Neuronal stem cell (in vitro differentiated cells): ENCODE measurements at regions not wholly inside any gene's neighbourhood (a gene's known extent, or its start where the extent isn't known, plus 50 kb on each side); places are given as distances from the start of the nearest gene placed in this dataset.

Experiments used
- DNase-seq: peaks from one replicate; pipeline ENCODE4 v3.0.0-alpha.2; 2013; ENCODE audit warnings: low spot score
- H2AFZ ChIP-seq: one replicate; pipeline ENCODE4 v1.6.1; 2013; ENCODE audit warnings: mild to moderate bottlenecking, low read length, inconsistent platforms
- H2AK5ac ChIP-seq: 2 replicates; pipeline ENCODE4 v1.6.1; 2013; ENCODE audit warnings: low read depth, mild to moderate bottlenecking, inconsistent platforms, low read length, moderate library complexity, mixed read lengths
- H2BK120ac ChIP-seq: 2 replicates; pipeline ENCODE4 v1.6.1; 2013; ENCODE audit warnings: low read depth, mild to moderate bottlenecking, inconsistent platforms, low read length, moderate library complexity, mixed read lengths
- H2BK12ac ChIP-seq: one replicate; pipeline ENCODE4 v1.6.1; 2013; ENCODE audit warnings: low read length, inconsistent platforms
- H2BK15ac ChIP-seq: 2 replicates; pipeline ENCODE4 v1.6.1; 2013; ENCODE audit warnings: mild to moderate bottlenecking, low read length, inconsistent platforms, mixed read lengths
- H2BK5ac ChIP-seq: one replicate; pipeline ENCODE4 v1.6.1; 2013; ENCODE audit warnings: inconsistent platforms, mild to moderate bottlenecking, low read length, moderate library complexity
- H3K14ac ChIP-seq: one replicate; pipeline ENCODE4 v1.6.1; 2013; ENCODE audit warnings: low read length, inconsistent platforms
- H3K18ac ChIP-seq: 2 replicates; pipeline ENCODE4 v1.6.1; 2013; ENCODE audit warnings: low read length, inconsistent platforms
- H3K23ac ChIP-seq: 2 replicates; pipeline ENCODE4 v1.6.1; 2013; ENCODE audit warnings: low read depth, mild to moderate bottlenecking, mixed read lengths, low read length, inconsistent platforms; ENCODE audit not compliant: poor library complexity
- H3K27ac ChIP-seq: replicated peaks from 3 replicates; pipeline ENCODE4 v1.5.1; 2013; ENCODE audit warnings: low read length, inconsistent platforms
- H3K27me3 ChIP-seq, 3 experiments: 2 replicates each; pipeline ENCODE4 v1.6.1; 2013; ENCODE audit warnings: low read length in 3 of 3, mild to moderate bottlenecking in 2 of 3, inconsistent platforms in 1 of 3, low read depth in 1 of 3, mixed read lengths in 1 of 3, moderate library complexity in 1 of 3; ENCODE audit not compliant: control insufficient read depth in 3 of 3, insufficient read depth in 3 of 3
- H3K36me3 ChIP-seq, 2 donors: replicated peaks in 1 of 2; 2 replicates each; pipeline ENCODE4 v1.6.1; 2013; ENCODE audit warnings: low read length in 2 of 2; ENCODE audit not compliant: control insufficient read depth in 2 of 2, insufficient read depth in 2 of 2
- H3K4ac ChIP-seq: 2 replicates; pipeline ENCODE4 v1.6.1; 2013; ENCODE audit warnings: inconsistent platforms, mild to moderate bottlenecking, low read length, moderate library complexity
- H3K4me1 ChIP-seq, 2 donors: 1 replicate in 1 of 2; 2 replicates in 1 of 2; pipeline ENCODE4 v1.6.1; 2013; ENCODE audit warnings: low read length in 2 of 2, low read depth in 1 of 2; ENCODE audit not compliant: control insufficient read depth in 2 of 2, insufficient read depth in 1 of 2
- H3K4me2 ChIP-seq: one replicate; pipeline ENCODE4 v1.6.1; 2013; ENCODE audit warnings: mild to moderate bottlenecking, low read length, inconsistent platforms; ENCODE audit not compliant: insufficient read depth, poor library complexity, severe bottlenecking
- H3K4me3 ChIP-seq, 2 donors: 2 replicates each; pipeline ENCODE4 v1.5.1; 2013; ENCODE audit warnings: low read length in 2 of 2, mild to moderate bottlenecking in 2 of 2, inconsistent platforms in 1 of 2, moderate library complexity in 1 of 2
- H3K79me1 ChIP-seq: one replicate; pipeline ENCODE4 v1.6.1; 2013; ENCODE audit warnings: low read depth, mild to moderate bottlenecking, inconsistent platforms, low read length, moderate library complexity
- H3K9ac ChIP-seq: one replicate; pipeline ENCODE4 v1.6.1; 2013; ENCODE audit warnings: mild to moderate bottlenecking, low read depth, low read length, inconsistent platforms; ENCODE audit not compliant: poor library complexity
- H3K9me3 ChIP-seq, 2 donors: replicated peaks in 1 of 2; 2 replicates each; pipeline versions ENCODE3 to v1.6.1; 2013; ENCODE audit warnings: low read length in 2 of 2, mild to moderate bottlenecking in 2 of 2, inconsistent platforms in 1 of 2, low read depth in 1 of 2, mixed read lengths in 1 of 2, moderate library complexity in 1 of 2; ENCODE audit not compliant: control insufficient read depth in 2 of 2, insufficient read depth in 1 of 2
- H4K8ac ChIP-seq: one replicate; pipeline ENCODE4 v1.6.1; 2013; ENCODE audit warnings: low read depth, mild to moderate bottlenecking, inconsistent platforms, low read length, moderate library complexity
- H4K91ac ChIP-seq: one replicate; pipeline ENCODE4 v1.6.1; 2013; ENCODE audit warnings: low read length, low read depth, mild to moderate bottlenecking, inconsistent platforms; ENCODE audit not compliant: poor library complexity
- WGBS, 2 donors: extraction: QIAGEN DNeasy Blood & Tissue Kit; methylation state at CpG; one replicate each; pipeline ENCODE4 v1.1.7; 2013; ENCODE audit warnings: missing lambda C conversion rate in 2 of 2, mixed read lengths in 1 of 2; ENCODE audit not compliant: insufficient read length in 2 of 2, insufficient replicate concordance in 1 of 2; ENCODE audit errors: extremely low coverage in 2 of 2; 5-methylcytosine and 5-hydroxymethylcytosine counted together

GRCh38 chr2:185952100-185952499, 213.5 kb downstream of the FSIP2 start:
- H3K4me1 ChIP-seq = peaks cover 0 to 3% of the 10 kb centered on the region in 2 donors
- H2BK5ac ChIP-seq = no peak overlapping the region
- no peak for DNase-seq
- H3K27me3 ChIP-seq = no peaks in the 10 kb centered on the region
- H3K23ac ChIP-seq = no peak overlapping the region
- no CpG with 5 or more reads among the region's 3 CpGs for WGBS, 2 donors
- no peak overlapping the region for H4K8ac ChIP-seq
- H3K27ac ChIP-seq = no peak overlapping the region
- H2BK120ac ChIP-seq = no peak overlapping the region
- no peak overlapping the region for H3K18ac ChIP-seq
- H3K9me3 ChIP-seq = no peaks in the 10 kb centered on the region
- H3K79me1 ChIP-seq = no peaks in the 10 kb centered on the region
- no peak overlapping the region for H3K4me2 ChIP-seq
- no peak overlapping the region for H3K14ac ChIP-seq
- no peak overlapping the region for H3K9ac ChIP-seq
- no peak overlapping the region for H2BK15ac ChIP-seq
- no peak overlapping the region for H3K4ac ChIP-seq
- H2BK12ac ChIP-seq = no peak overlapping the region
- H2AFZ ChIP-seq = no peak overlapping the region
- no peak overlapping the region for H4K91ac ChIP-seq
- no peak overlapping the region for H2AK5ac ChIP-seq
- H3K4me3 ChIP-seq = no peak overlapping the region
- H3K36me3 ChIP-seq = no peaks in the 10 kb centered on the region

DNA sequence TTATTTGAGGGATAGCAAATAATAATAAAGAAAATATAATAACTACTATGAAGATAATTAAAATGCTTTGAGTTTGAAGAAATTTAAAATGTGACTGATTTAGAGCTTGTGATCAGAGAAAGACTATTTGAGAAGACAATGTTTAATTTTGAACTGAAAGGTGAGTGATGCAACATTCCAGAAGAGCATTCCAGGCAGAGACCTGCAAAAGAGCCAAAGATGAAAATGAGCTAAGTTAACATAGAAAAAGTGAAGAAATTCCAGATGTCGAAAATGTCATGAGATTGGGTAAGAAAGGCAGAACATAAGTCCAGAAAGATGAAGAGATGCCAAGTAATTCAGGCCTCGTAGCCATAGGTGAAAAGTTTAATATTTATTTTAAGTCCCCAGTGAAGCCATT, 215.8 kb downstream of the FSIP2 start:
- no peak overlapping the region for H2BK120ac ChIP-seq
- H3K36me3 ChIP-seq = no peaks in the 10 kb centered on the region
- no peak overlapping the region for H3K14ac ChIP-seq
- no peaks in the 10 kb centered on the region for H3K27me3 ChIP-seq
- no peak overlapping the region for H2AK5ac ChIP-seq
- no peak for DNase-seq
- no peak overlapping the region for H3K4me3 ChIP-seq
- H4K91ac ChIP-seq = no peak overlapping the region
- no peak overlapping the region for H3K27ac ChIP-seq
- no peak overlapping the region for H2BK5ac ChIP-seq
- no peak overlapping the region for H3K4me2 ChIP-seq
- H3K18ac ChIP-seq = no peak overlapping the region
- H3K9me3 ChIP-seq = no peaks in the 10 kb centered on the region
- no peak overlapping the region for H2AFZ ChIP-seq
- no peak overlapping the region for H4K8ac ChIP-seq
- H3K23ac ChIP-seq = no peak overlapping the region
- H2BK12ac ChIP-seq = no peak overlapping the region
- H2BK15ac ChIP-seq = no peak overlapping the region
- H3K79me1 ChIP-seq = no peaks in the 10 kb centered on the region
- H3K4me1 ChIP-seq = no peaks in the 10 kb centered on the region
- no peak overlapping the region for H3K4ac ChIP-seq
- no peak overlapping the region for H3K9ac ChIP-seq
- no CpG with 5 or more reads among the region's 2 CpGs for WGBS, 2 donors

- Histone ChIP-seq H3K9me3 (peaks cover 0 to 4% of the 10 kb centered on the region in 2 donors), H3K36me3 (no peaks in the 10 kb centered on the region), H3K79me1 (no peaks in the 10 kb centered on the region), H4K8ac (no peak overlapping the region), H4K91ac (no peak overlapping the region), H2BK5ac (no peak overlapping the region), H3K4ac (no peak overlapping the region), H2BK12ac (no peak overlapping the region), H2BK120ac (no peak overlapping the region), H3K4me1 (no peaks in the 10 kb centered on the region), H2AK5ac (no peak overlapping the region), H3K27ac (no peak overlapping the region), H2AFZ (no peak overlapping the region), H3K4me3 (no peak overlapping the region), H3K23ac (no peak overlapping the region), H3K9ac (no peak overlapping the region), H3K18ac (no peak overlapping the region), H3K4me2 (no peak overlapping the region), H3K27me3 (no peaks in the 10 kb centered on the region), H3K14ac (no peak overlapping the region), H2BK15ac (no peak overlapping the region)
- WGBS, 2 donors = no CpG with 5 or more reads among the region's 1 CpG
- no peak for DNase-seq
These were observed 216.4 kb downstream of the FSIP2 start for GRCh38 chr2:185955050-185955449.

GRCh38 chr2:185967335-185967734, 228.7 kb downstream of the FSIP2 start:
- H4K8ac ChIP-seq = no peak overlapping the region
- H3K4me3 ChIP-seq = no peak overlapping the region
- peaks cover 0 to 2% of the 10 kb centered on the region in 2 donors for H3K36me3 ChIP-seq
- H2BK5ac ChIP-seq = no peak overlapping the region
- peaks cover 5% of the 10 kb centered on the region in 2 donors for H3K9me3 ChIP-seq
- H2BK15ac ChIP-seq = no peak overlapping the region
- no CpG with 5 or more reads among the region's 5 CpGs for WGBS, 2 donors
- H3K4me2 ChIP-seq = no peak overlapping the region
- H3K79me1 ChIP-seq = no peaks in the 10 kb centered on the region
- H3K23ac ChIP-seq = no peak overlapping the region
- no peak overlapping the region for H2BK120ac ChIP-seq
- no peak overlapping the region for H3K9ac ChIP-seq
- no peaks in the 10 kb centered on the region for H3K27me3 ChIP-seq
- H3K18ac ChIP-seq = no peak overlapping the region
- no peak overlapping the region for H3K14ac ChIP-seq
- H3K27ac ChIP-seq = no peak overlapping the region
- no peak overlapping the region for H2AK5ac ChIP-seq
- no peak overlapping the region for H2BK12ac ChIP-seq
- H3K4ac ChIP-seq = no peak overlapping the region
- H4K91ac ChIP-seq = no peak overlapping the region
- H3K4me1 ChIP-seq = peaks cover 4 to 9% of the 10 kb centered on the region in 2 donors
- DNase-seq = no peak
- no peak overlapping the region for H2AFZ ChIP-seq
